Astrocyte (in vitro differentiated cells and primary cell): ENCODE measurements at regions not wholly inside any gene's neighbourhood (a gene's known extent, or its start where the extent isn't known, plus 50 kb on each side); places are given as distances from the start of the nearest gene placed in this dataset.

Source experiments
- EZH2 ChIP-seq: IDR thresholded peaks from 2 replicates; pipeline ENCODE4 v1.6.1; 2012; ENCODE audit warnings: mild to moderate bottlenecking, low read length, inconsistent platforms; ENCODE audit not compliant: insufficient read depth
- TF ChIP-seq, protein P1 (sequence below): IDR thresholded peaks from 2 replicates; pipeline ENCODE4 v1.5.1; 2011; ENCODE audit warnings: low read depth, mild to moderate bottlenecking, inconsistent platforms, low read length, moderate library complexity; ENCODE audit not compliant: insufficient read depth

DNA sequence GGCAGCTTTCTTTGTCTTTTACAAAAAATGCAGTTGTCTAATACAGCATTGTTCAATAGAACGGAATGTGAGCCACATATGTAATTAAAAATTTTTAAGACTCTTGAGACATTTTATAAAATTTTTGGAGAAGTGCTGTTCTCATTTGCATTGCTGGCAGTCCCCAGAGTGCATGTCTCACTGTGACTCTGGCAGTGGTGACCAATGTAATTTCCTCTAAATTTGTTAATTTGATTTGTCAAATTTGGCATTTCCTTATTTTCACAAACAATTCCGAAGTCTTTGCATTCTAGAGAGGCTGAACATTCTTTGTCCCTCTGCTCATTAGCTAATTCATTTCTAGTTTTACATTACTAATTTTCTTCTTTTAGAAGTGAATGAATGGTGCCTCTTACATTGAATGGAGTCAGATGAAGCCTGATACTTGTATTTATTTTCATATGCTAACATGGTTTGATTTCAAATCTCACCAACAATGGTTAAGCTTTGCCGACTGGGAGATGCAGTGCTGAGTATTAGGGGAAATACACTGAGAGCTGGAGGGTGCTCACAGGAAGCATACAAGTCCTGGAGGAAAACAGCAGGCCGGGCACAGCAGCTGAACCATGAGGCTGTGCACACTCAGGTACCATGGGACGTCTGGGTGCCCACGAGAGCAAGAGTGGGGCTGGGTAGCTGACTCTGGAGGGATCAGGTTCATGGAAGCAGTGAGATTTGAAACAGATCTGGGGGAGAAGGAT, 68.5 kb upstream of the ARMC2 start:
- TF ChIP-seq, protein P1, sequence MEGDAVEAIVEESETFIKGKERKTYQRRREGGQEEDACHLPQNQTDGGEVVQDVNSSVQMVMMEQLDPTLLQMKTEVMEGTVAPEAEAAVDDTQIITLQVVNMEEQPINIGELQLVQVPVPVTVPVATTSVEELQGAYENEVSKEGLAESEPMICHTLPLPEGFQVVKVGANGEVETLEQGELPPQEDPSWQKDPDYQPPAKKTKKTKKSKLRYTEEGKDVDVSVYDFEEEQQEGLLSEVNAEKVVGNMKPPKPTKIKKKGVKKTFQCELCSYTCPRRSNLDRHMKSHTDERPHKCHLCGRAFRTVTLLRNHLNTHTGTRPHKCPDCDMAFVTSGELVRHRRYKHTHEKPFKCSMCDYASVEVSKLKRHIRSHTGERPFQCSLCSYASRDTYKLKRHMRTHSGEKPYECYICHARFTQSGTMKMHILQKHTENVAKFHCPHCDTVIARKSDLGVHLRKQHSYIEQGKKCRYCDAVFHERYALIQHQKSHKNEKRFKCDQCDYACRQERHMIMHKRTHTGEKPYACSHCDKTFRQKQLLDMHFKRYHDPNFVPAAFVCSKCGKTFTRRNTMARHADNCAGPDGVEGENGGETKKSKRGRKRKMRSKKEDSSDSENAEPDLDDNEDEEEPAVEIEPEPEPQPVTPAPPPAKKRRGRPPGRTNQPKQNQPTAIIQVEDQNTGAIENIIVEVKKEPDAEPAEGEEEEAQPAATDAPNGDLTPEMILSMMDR = no peak
- TF ChIP-seq EZH2 = no peak
